GM23338 (cell line): ENCODE measurements at regions not wholly inside any gene's neighbourhood (a gene's known extent, or its start where the extent isn't known, plus 50 kb on each side); places are given as distances from the start of the nearest gene placed in this dataset.

Experiments
- CTCF ChIP-seq, 2 experiments: fragments of 200-600 bp in 1 of 2; sonication (generic) in 1 of 2; conservative IDR thresholded peaks; 2 replicates each; pipeline versions ENCODE4 v1.5.1 to v1.6.1; 2016 to 2017; ENCODE audit warnings: antibody characterized with exemption in 2 of 2, low read depth in 2 of 2, mild to moderate bottlenecking in 2 of 2, moderate library complexity in 1 of 2
- EZH2 ChIP-seq: fragments of 200-600 bp; sonication (generic); IDR thresholded peaks from one replicate; pipeline ENCODE4 v1.8.0; 2017; ENCODE audit warnings: antibody characterized with exemption, mild to moderate bottlenecking, low read depth; ENCODE audit not compliant: unreplicated experiment
- POLR2AphosphoS5 ChIP-seq: IDR thresholded peaks from 2 replicates; pipeline ENCODE4 v1.6.1; 2016; ENCODE audit warnings: antibody characterized with exemption, low read depth
- TF ChIP-seq, protein P1 (sequence below): IDR thresholded peaks from one replicate; pipeline ENCODE4 v1.6.1; 2018; ENCODE audit warnings: antibody characterized with exemption; ENCODE audit not compliant: unreplicated experiment

- no peak for TF ChIP-seq CTCF (conservative IDR thresholded peaks at IDR 0.05; ENCODE audit: low read depth in 2 of 2)
- TF ChIP-seq POLR2AphosphoS5 = no peak
- TF ChIP-seq, protein P1, sequence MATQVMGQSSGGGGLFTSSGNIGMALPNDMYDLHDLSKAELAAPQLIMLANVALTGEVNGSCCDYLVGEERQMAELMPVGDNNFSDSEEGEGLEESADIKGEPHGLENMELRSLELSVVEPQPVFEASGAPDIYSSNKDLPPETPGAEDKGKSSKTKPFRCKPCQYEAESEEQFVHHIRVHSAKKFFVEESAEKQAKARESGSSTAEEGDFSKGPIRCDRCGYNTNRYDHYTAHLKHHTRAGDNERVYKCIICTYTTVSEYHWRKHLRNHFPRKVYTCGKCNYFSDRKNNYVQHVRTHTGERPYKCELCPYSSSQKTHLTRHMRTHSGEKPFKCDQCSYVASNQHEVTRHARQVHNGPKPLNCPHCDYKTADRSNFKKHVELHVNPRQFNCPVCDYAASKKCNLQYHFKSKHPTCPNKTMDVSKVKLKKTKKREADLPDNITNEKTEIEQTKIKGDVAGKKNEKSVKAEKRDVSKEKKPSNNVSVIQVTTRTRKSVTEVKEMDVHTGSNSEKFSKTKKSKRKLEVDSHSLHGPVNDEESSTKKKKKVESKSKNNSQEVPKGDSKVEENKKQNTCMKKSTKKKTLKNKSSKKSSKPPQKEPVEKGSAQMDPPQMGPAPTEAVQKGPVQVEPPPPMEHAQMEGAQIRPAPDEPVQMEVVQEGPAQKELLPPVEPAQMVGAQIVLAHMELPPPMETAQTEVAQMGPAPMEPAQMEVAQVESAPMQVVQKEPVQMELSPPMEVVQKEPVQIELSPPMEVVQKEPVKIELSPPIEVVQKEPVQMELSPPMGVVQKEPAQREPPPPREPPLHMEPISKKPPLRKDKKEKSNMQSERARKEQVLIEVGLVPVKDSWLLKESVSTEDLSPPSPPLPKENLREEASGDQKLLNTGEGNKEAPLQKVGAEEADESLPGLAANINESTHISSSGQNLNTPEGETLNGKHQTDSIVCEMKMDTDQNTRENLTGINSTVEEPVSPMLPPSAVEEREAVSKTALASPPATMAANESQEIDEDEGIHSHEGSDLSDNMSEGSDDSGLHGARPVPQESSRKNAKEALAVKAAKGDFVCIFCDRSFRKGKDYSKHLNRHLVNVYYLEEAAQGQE = no peak
- no peak for TF ChIP-seq EZH2
Observed at GRCh38 chr4:11175374-11175773, 253.3 kb downstream of the HS3ST1 start.
